GM21723 (cell line): ENCODE measurements at regions not wholly inside any gene's neighbourhood (a gene's known extent, or its start where the extent isn't known, plus 50 kb on each side); places are given as distances from the start of the nearest gene placed in this dataset.

Experiments
- ATAC-seq: cut with Tn5 transposase; IDR thresholded peaks from one replicate; pipeline ENCODE4 v1.9.1; 2021; ENCODE audit warnings: mild to moderate bottlenecking, moderate library complexity; ENCODE audit not compliant: unreplicated experiment

GRCh38 chr14:58942516-58942915, 246.0 kb upstream of the DAAM1 start:
- ATAC-seq: no peak

DNA sequence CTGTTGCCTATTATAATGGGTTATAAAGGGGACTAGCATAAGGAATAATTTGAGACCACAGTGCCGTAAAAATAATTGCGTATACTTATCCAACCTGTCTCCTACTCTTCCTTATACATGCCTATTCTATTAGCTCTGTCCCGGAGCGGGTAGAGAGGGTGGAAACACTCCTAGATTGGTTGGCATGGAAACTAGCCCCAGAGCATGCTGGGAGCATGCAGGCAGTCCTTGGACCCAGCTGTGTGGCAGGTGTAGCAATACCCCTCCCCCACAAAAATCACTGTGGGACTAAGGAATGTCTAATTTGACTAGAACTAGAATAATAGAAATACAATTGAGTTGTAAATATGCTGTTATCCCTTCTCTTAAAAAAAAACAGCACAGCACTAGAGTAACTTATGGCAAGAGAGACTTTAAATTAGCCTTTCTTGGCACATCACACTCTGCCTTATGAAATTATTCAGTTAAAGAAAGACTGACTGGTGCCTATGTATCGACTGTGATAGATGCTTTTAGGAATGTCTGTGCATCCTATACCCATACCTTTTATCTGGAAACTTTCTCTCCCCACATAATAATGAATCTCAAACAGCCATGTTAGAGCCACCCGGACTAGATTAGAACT, 244.0 kb upstream of the DAAM1 start:
- ATAC-seq: no peak

DNA sequence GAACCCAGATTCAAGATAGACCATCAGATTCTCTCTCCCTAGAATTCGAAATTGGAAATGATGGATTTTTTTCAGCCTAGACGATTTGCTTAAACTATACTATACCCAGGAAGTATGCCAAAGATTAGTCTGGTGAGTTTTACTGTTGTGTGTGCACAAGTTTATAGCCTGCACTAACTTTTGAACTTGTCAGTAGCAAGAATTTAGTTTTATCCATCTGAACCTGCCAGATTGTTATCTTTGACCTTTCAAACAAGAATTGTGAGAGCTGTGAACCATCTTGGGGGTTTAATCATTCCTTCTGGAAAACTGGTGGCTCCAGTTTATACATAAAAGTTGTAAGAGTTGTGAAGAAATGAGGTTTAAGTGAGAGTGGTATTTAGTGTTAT, 243.5 kb upstream of the DAAM1 start:
- ATAC-seq: no peak

GRCh38 chr14:58946431-58946830, 242.0 kb upstream of the DAAM1 start:
- no peak for ATAC-seq

GRCh38 chr14:58947156-58947555, 241.3 kb upstream of the DAAM1 start:
- no peak for ATAC-seq

- no peak for ATAC-seq
These were observed 240.5 kb upstream of the DAAM1 start for GRCh38 chr14:58947814-58948445.

GRCh38 chr14:58950555-58950954, 237.9 kb upstream of the DAAM1 start:
- ATAC-seq: no peak

DNA sequence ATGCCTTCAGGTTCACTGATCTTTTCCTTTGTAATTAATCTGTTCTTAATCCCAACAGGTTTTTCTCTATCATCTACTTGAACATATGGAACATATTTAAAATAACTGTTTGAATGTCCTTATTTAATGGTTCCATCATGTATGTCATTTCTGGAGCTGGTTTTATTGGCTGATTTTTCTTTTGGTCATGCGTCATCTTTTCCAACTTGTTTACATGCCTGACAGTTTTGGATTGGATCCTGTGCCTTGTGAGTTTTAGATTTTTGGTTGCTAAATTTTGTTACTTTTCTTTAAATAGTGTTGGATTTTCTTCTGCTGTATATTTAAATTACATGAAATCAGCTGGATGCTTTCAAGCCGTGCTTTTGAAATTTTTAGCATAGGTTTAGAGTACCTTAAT, 237.3 kb upstream of the DAAM1 start:
- no peak for ATAC-seq

GRCh38 chr14:58954052-58954451, 234.4 kb upstream of the DAAM1 start:
- ATAC-seq: peak; percentile 54

GRCh38 chr14:58954901-58955861, 233.3 kb upstream of the DAAM1 start:
- peak; percentile 53 for ATAC-seq

DNA sequence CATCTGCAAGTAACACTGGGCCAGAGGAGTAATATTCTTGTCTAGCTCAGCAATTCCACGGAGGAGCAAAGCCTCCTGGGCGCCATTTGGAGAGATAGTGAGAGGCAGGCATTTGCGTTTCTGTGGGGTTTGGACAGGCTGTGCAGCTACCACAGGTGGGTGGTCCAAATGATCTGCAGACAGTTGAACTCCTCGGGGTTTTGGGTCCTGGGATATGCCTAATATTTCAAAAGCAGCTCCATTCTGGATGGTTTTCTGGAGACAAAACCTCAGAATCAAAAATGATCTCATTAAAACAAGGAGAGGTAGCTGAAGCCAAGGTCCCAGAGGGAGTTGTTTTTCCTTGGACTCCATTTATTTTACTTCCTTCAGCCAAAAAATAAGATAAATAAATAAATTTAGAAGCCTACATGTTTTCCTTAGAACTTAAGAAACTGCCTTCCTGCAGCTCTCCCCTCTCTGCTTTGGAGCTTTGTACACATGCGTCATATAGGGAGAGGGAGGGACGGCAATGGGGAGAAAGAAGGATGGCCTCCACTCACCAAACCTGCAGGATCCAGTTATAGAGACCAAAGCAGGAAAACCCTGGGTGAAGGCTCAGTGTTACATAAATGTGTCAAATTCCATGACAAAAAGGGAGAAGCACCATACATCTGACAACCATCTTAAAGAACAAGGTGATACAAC, 227.3 kb upstream of the DAAM1 start:
- ATAC-seq: no peak

DNA sequence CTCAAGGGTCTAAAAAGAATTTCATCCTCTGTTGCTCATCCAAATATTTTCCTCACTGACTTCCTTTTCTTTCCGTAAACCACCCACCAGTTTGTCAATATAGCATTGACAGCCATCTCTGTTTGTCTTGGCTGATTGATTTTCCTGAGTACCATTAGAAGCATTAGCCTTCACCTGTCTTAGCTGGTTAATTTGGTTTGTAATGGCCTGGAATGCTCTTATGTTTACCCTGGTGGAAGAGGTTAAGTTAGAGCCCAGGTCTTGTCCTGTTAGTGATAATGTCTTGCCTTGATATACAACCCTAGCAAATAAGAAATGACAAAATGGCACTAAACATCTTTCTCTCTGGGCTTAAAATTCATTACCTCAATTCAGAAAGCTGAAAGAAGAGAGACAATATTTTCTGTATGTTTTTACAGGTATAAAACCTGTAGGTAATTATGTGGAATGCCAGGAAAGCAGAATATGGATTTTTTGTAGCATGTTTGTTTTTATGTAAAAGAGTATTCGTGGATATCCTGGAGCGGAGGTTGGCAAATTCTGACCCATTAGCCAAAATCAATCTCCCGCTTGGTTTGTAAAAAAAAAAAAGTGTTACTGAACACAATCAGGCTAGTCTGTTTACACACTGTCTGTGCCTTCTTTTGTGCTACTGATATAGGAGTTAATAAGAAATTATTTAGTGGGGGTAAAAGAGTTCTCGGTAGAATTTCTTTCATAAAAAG, 224.4 kb upstream of the DAAM1 start:
- ATAC-seq: no peak

DNA sequence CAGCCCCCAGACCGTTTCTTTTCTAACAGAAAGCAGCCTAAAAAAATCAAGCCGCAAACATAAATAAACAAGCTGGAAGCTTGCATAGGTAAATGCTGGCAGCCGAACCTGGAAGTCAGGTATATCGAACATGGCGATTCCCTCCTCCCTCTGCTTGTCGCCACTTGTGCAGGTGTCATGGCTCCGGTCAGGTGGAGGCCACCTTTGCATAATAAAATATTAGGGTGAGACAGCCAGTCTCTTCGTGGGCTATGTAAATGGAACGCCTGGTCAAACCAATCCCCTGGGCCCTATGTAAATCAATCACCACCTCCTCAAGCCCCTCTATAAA, 223.9 kb upstream of the DAAM1 start:
- ATAC-seq: no peak

DNA sequence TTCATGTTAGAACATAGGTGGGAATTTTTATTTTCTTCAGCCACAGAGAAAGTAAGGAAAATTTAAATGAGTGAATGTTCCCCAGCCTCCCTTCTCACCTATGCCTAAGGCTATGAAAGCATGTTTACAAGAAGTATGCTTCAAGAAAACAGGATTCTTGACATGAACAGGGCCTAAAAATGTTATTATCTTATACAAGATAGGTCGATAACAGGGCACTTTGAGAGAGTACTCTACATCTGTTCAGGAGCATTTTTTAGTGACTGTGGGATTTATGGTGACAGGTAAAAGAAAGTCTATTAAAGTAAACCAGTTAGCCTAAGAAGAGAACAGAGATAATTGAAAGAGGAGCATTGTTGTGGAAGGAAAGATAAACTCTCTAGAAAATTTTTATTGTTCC, 222.9 kb upstream of the DAAM1 start:
- no peak for ATAC-seq

DNA sequence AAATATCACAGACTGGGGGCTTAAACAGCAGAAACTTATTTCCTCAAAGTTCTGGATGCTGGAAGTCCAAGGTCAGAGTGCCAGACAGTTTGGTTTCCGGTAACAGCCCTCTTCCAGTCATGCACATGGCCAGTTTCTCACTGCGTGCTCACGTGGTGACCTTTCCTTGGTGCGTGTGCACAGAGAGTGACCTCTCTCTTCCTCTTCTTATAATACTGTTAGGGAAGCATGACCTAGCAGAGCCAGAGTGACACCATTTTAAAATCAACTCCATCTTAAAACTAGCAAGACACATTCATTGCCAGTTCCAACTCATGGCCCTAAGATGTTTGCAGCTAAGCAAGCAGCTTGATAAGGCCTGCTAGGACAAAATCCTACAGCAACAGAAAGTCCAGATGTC, 221.5 kb upstream of the DAAM1 start:
- ATAC-seq: no peak

- no peak for ATAC-seq
These were observed 218.3 kb upstream of the DAAM1 start for GRCh38 chr14:58969951-58970751.

- ATAC-seq: no peak
These were observed 216.0 kb upstream of the DAAM1 start for GRCh38 chr14:58972233-58973017.

DNA sequence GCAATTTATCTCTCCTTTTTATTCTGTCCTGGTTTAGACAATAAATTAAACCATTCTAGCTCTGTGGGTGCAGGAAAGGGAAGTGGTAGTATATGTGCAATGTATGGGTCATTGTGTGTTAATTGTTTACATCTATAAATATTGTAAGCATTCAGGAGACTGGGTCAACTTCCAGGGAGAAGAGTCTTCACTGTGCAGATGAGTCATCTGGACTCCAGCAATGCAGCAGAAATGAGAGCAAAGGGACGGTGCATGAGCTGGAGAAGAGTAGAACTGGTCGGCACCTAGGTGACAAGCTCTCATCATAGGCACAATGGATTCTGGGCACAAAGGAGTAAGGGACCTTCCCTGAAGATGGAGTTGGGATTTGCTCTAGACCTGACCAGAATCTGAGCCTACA, 211.1 kb upstream of the DAAM1 start:
- ATAC-seq: no peak

- no peak for ATAC-seq
These were observed 210.1 kb upstream of the DAAM1 start for GRCh38 chr14:58978343-58978742.
